GM12878 (cell line): ENCODE measurements at regions not wholly inside any gene's neighbourhood (a gene's known extent, or its start where the extent isn't known, plus 50 kb on each side); places are given as distances from the start of the nearest gene placed in this dataset.

Experiments used
- BCLAF1 ChIP-seq: fragments of 450-650 bp; IDR thresholded peaks from 2 replicates; pipeline ENCODE4 v1.6.1; 2017; ENCODE audit warnings: antibody characterized with exemption, mild to moderate bottlenecking, moderate library complexity
- CTCF ChIP-seq, 3 experiments: IDR thresholded peaks in 2 of 3; conservative IDR thresholded peaks in 1 of 3; 2 replicates each; pipeline ENCODE4 v1.5.1; 2011; ENCODE audit warnings: low read depth in 3 of 3, low read length in 3 of 3, mild to moderate bottlenecking in 3 of 3, control low read depth in 2 of 3, moderate library complexity in 2 of 3, inconsistent platforms in 1 of 3, mixed read lengths in 1 of 3; ENCODE audit not compliant: control insufficient read depth in 2 of 3, insufficient read depth in 1 of 3; ENCODE audit errors: extremely low read depth in 1 of 3
- HDAC2 ChIP-seq: fragments of 200-600 bp; sonication (generic); IDR thresholded peaks from 2 replicates; pipeline ENCODE4 v1.6.1; 2017
- IKZF1 ChIP-seq: fragments of 450-650 bp; conservative IDR thresholded peaks from 2 replicates; pipeline ENCODE4 v1.6.1; 2017; ENCODE audit warnings: antibody characterized with exemption, mild to moderate bottlenecking
- MYC ChIP-seq: IDR thresholded peaks from 2 replicates; pipeline ENCODE4 v1.6.1; 2011; ENCODE audit warnings: mild to moderate bottlenecking, low read length, moderate library complexity, inconsistent platforms; ENCODE audit not compliant: insufficient read depth, insufficient replicate concordance, insufficient read length, severe bottlenecking
- NRF1 ChIP-seq: conservative IDR thresholded peaks from 2 replicates; pipeline ENCODE4 v1.6.1; 2011; ENCODE audit warnings: mild to moderate bottlenecking, low read depth, low read length, improper control_type of control experiment
- PBX3 ChIP-seq: IDR thresholded peaks from 2 replicates; pipeline ENCODE4 v1.6.1; 2011; ENCODE audit warnings: mild to moderate bottlenecking, low read depth, low read length, moderate library complexity; ENCODE audit not compliant: insufficient replicate concordance
- POLR2AphosphoS5 ChIP-seq: IDR thresholded peaks from 2 replicates; pipeline ENCODE4 v1.6.1; 2011; ENCODE audit warnings: mild to moderate bottlenecking, low read length, inconsistent platforms
- RFX5 ChIP-seq: IDR thresholded peaks from 2 replicates; pipeline ENCODE4 v1.6.1; 2011; ENCODE audit warnings: low read depth, low read length, improper control_type of control experiment
- SMC3 ChIP-seq: IDR thresholded peaks from 2 replicates; pipeline ENCODE4 v1.6.1; 2011; ENCODE audit warnings: low read length, improper control_type of control experiment, borderline replicate concordance
- TARDBP ChIP-seq: IDR thresholded peaks from 2 replicates; pipeline ENCODE4 v1.6.1; 2016; ENCODE audit warnings: borderline replicate concordance
- ZBTB4 ChIP-seq: fragments of 450-650 bp; formaldehyde crosslinking; IDR thresholded peaks from 2 replicates; pipeline ENCODE4 v1.4.0; 2022; ENCODE audit warnings: mild to moderate bottlenecking, moderate library complexity

- TF ChIP-seq PBX3 = no peak
- no peak for TF ChIP-seq HDAC2
- no peak for TF ChIP-seq ZBTB4
- TF ChIP-seq CTCF (IDR thresholded peaks at IDR 0.05 in 2 of 3, conservative IDR thresholded peaks at IDR 0.05 in 1 of 3; ENCODE audit: control insufficient read depth in 2 of 3, extremely low read depth in 1 of 3, insufficient read depth in 1 of 3, low read depth in 3 of 3, low read length in 3 of 3) = no peak
- TF ChIP-seq RFX5 = no peak
- TF ChIP-seq IKZF1 = no peak
- no peak for TF ChIP-seq POLR2AphosphoS5
- TF ChIP-seq MYC = no peak
- TF ChIP-seq NRF1 = no peak
- no peak for TF ChIP-seq TARDBP
- TF ChIP-seq SMC3 = no peak
- TF ChIP-seq BCLAF1 = no peak
Observed at GRCh38 chr6:149168968-149169367, 148.5 kb upstream of the TAB2 start.
